ENCODE measurements at regions not wholly inside any gene's neighbourhood (a gene's known extent, or its start where the extent isn't known, plus 50 kb on each side); places are given as distances from the start of the nearest gene placed in this dataset.

DNA sequence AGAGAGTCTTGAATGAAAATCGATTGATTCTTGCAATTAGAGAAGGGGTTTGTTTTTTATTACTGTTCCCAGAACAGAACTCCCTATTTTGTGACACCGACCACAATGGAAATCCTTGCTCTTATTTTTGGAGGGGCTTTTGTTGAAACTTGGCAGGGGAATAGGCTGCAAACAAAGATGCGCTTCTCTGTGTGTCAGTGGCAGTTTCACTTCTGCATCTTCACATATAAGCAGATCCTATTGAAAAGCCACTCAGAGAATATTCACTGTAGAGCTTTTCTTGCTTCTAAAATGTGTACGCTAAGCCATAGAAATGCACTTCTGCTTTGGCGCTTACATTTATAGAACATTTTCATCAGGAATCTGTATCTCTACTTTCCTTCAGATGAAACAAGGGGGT, 1822.4 kb upstream of the SEL1L start:
- no peak overlapping the region for H3K9ac ChIP-seq (ENCODE audit: low read length)
- H3K4me3 ChIP-seq (ENCODE audit: low read length), result no peak overlapping the region
- no peaks in the 10 kb centered on the region for H3K4me1 ChIP-seq (ENCODE audit: control insufficient read depth, insufficient read depth, low read length)
- H3K27ac ChIP-seq (ENCODE audit: low read depth, low read length), result no peak overlapping the region
- H3K27me3 ChIP-seq (ENCODE audit: control insufficient read depth, insufficient read depth, low read length), result no peaks in the 10 kb centered on the region
- no peaks in the 10 kb centered on the region for H3K36me3 ChIP-seq (ENCODE audit: control insufficient read depth, insufficient read depth, low read length)

DNA sequence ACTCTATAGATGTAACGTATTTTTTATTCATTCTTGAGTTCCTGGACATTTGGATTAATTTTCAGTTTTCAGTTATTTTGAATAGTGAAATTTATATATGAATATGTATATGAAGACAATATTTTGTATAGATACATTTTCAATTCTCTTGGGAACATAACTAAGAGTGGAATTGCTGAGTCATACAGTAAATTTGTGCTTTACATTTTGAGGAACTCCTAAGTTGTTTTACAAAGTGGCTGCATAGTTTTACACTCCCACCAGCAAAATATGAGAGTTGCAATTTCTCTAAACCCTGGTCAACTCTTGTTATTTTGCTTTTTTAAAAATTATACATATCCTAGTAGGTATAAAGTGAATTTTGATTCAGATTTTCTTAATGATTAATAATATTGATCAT, 1838.6 kb upstream of the SEL1L start:
- H3K4me3 ChIP-seq (ENCODE audit: low read length), result no peak overlapping the region
- no peak overlapping the region for H3K9ac ChIP-seq (ENCODE audit: low read length)
- no peaks in the 10 kb centered on the region for H3K27me3 ChIP-seq (ENCODE audit: control insufficient read depth, insufficient read depth, low read length)
- H3K4me1 ChIP-seq (ENCODE audit: control insufficient read depth, insufficient read depth, low read length), result no peaks in the 10 kb centered on the region
- H3K27ac ChIP-seq (ENCODE audit: low read depth, low read length), result no peak overlapping the region
- H3K36me3 ChIP-seq (ENCODE audit: control insufficient read depth, insufficient read depth, low read length), result no peaks in the 10 kb centered on the region

DNA sequence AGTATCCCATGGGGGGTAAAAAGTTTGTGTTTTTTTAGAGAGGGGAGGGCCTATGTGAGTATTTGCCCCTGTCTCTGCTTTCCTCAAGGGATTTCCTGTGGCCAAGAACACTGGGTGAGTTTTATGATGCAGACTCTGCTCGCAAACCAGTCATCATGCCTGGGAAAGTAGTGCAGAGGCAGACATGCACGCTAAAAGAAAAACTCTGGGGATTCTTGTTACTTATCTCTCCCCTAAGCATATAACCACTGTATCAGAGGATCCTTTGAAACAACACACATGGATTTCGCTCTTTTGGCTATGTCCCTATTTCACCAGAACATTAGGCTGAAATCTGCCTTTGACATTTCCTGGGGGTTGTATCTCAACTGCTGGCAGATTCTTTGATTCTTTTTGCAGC, 1845.8 kb upstream of the SEL1L start:
- H3K4me3 ChIP-seq (ENCODE audit: low read length), result no peak overlapping the region
- no peak overlapping the region for H3K27ac ChIP-seq (ENCODE audit: low read depth, low read length)
- H3K4me1 ChIP-seq (ENCODE audit: control insufficient read depth, insufficient read depth, low read length), result peaks cover 2% of the 10 kb centered on the region
- no peaks in the 10 kb centered on the region for H3K36me3 ChIP-seq (ENCODE audit: control insufficient read depth, insufficient read depth, low read length)
- no peaks in the 10 kb centered on the region for H3K27me3 ChIP-seq (ENCODE audit: control insufficient read depth, insufficient read depth, low read length)
- no peak overlapping the region for H3K9ac ChIP-seq (ENCODE audit: low read length)

DNA sequence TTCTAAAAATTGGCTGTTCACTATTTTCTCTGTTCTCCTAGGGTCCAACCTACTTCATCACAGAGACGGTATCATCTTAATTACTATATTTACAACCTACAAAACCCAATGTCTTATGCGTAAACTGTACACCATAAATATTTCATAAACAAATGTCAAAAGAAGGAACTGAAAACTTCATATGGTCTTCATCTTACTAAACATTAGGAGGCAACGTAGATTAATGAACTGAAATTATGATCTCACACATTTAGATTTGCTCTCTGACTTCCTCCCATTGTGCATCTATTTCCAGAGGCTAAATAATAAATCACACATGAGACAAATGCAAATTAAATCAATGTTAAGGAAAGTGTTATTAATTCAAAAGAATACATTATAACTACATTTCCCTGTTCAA, 1850.6 kb upstream of the SEL1L start:
- H3K27me3 ChIP-seq (ENCODE audit: control insufficient read depth, insufficient read depth, low read length), result no peaks in the 10 kb centered on the region
- H3K27ac ChIP-seq (ENCODE audit: low read depth, low read length), result no peak overlapping the region
- no peak overlapping the region for H3K9ac ChIP-seq (ENCODE audit: low read length)
- H3K4me1 ChIP-seq (ENCODE audit: control insufficient read depth, insufficient read depth, low read length), result peaks cover under 1% of the 10 kb centered on the region
- no peaks in the 10 kb centered on the region for H3K36me3 ChIP-seq (ENCODE audit: control insufficient read depth, insufficient read depth, low read length)
- no peak overlapping the region for H3K4me3 ChIP-seq (ENCODE audit: low read length)

DNA sequence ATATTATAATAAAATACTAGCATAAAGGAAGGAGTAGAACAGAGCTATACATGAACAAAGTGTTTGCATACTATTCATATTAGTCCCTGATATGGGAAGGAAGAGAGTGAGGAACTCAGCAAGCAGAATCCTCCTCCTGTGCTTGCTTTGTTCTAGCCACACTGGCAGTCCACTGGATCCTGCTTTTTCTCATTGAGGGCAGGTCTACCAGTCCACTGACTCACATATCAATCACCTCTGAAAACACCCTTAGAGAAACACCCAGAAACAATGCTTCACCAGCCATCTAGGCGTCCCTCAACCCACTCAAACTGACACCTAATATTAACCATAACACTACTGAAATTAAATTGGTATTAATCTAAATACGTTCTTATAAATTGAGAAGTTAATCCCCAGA, 1861.7 kb upstream of the SEL1L start:
- Histone ChIP-seq H3K27ac (ENCODE audit: low read depth, low read length) (no peak overlapping the region), H3K4me3 (ENCODE audit: low read length) (no peak overlapping the region), H3K27me3 (ENCODE audit: control insufficient read depth, insufficient read depth, low read length) (no peaks in the 10 kb centered on the region), H3K36me3 (ENCODE audit: control insufficient read depth, insufficient read depth, low read length) (no peaks in the 10 kb centered on the region), H3K4me1 (ENCODE audit: control insufficient read depth, insufficient read depth, low read length) (no peaks in the 10 kb centered on the region), H3K9ac (ENCODE audit: low read length) (no peak overlapping the region)

DNA sequence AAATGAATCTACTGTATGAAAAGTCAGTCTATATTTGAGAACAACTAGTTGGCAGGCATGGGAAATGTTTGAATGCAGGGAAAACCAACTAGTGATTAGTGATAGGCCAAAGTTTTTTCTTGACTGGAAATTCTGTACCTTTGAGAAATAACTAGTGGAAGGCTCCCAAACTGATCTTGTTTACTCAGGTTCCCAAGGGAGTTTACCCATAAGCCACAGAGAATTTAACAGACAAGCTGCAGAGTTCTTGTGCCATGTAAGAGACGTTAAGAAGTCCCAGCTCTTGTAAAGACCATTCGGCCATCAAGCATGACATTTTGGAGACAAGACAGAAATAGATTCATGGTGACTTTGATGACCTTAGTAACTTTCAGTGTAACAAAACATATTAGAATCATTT, 1882.8 kb upstream of the SEL1L start:
- Histone ChIP-seq H3K27me3 (ENCODE audit: control insufficient read depth, insufficient read depth, low read length) (no peaks in the 10 kb centered on the region), H3K9ac (ENCODE audit: low read length) (no peak overlapping the region), H3K27ac (ENCODE audit: low read depth, low read length) (no peak overlapping the region), H3K36me3 (ENCODE audit: control insufficient read depth, insufficient read depth, low read length) (no peaks in the 10 kb centered on the region), H3K4me3 (ENCODE audit: low read length) (no peak overlapping the region), H3K4me1 (ENCODE audit: control insufficient read depth, insufficient read depth, low read length) (no peaks in the 10 kb centered on the region)

DNA sequence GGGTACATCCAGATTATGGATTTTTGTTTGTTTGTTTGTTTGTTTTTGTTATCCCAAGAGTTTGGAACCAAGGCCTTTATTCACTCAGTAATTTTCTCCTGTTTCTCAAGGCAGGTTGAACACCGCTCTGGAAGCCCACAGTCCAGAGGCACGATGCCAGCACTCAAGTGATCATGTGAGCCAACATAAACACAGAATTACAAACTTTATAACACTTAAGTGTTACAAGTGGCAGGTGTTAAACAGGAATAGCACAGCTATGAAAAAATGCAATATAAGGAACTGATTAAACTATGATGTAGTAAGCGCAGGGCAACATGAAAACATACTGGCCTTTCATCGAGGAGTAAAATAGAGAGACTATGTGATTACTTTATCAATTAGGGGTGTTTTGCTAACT, 1885.8 kb upstream of the SEL1L start:
- Histone ChIP-seq H3K27me3 (ENCODE audit: control insufficient read depth, insufficient read depth, low read length) (no peaks in the 10 kb centered on the region), H3K9ac (ENCODE audit: low read length) (no peak overlapping the region), H3K36me3 (ENCODE audit: control insufficient read depth, insufficient read depth, low read length) (no peaks in the 10 kb centered on the region), H3K4me3 (ENCODE audit: low read length) (no peak overlapping the region), H3K27ac (ENCODE audit: low read depth, low read length) (no peak overlapping the region), H3K4me1 (ENCODE audit: control insufficient read depth, insufficient read depth, low read length) (no peaks in the 10 kb centered on the region)

DNA sequence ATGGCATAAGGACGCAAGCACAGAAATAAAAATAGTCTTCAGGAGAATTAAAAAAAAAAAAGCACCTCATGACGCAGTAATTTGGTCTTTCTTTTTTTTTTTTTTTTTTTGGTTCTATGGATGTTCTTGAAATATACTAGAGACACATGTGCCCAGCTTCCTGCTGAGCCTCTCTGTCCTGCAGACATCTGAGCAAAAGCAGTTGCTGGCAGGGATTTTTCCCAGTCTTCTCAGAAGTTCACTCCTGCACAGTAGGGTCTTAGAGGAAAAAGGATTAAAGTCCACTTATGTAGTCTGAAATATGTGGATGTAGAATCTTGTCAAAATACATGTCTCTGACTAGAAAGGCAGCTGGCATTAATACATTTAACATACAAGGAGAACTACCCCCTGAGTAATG, 1888.1 kb upstream of the SEL1L start:
- Histone ChIP-seq H3K9ac (ENCODE audit: low read length) (no peak overlapping the region), H3K27ac (ENCODE audit: low read depth, low read length) (no peak overlapping the region), H3K4me1 (ENCODE audit: control insufficient read depth, insufficient read depth, low read length) (no peaks in the 10 kb centered on the region), H3K36me3 (ENCODE audit: control insufficient read depth, insufficient read depth, low read length) (no peaks in the 10 kb centered on the region), H3K4me3 (ENCODE audit: low read length) (no peak overlapping the region), H3K27me3 (ENCODE audit: control insufficient read depth, insufficient read depth, low read length) (no peaks in the 10 kb centered on the region)

DNA sequence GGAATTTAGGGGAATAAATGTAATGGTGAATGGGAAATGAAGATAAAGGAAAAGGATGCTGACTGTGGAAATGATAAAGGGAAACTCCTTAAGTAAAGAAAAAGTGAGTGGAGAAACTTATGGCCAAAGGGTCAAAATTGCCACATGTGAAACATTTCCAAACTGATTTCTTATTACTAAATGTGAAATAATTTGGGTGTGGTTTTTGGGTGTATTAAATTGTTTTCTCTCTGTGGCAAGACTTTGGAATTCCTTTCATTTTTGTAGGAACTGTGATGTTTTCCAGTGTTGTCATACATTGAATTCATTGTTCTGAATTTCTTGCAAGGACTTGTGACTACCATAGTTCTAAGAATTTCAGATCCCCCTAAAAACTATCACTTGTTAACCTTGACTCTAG, 1891.5 kb upstream of the SEL1L start:
- Histone ChIP-seq H3K27ac (ENCODE audit: low read depth, low read length) (no peak overlapping the region), H3K4me3 (ENCODE audit: low read length) (no peak overlapping the region), H3K36me3 (ENCODE audit: control insufficient read depth, insufficient read depth, low read length) (no peaks in the 10 kb centered on the region), H3K27me3 (ENCODE audit: control insufficient read depth, insufficient read depth, low read length) (no peaks in the 10 kb centered on the region), H3K9ac (ENCODE audit: low read length) (no peak overlapping the region), H3K4me1 (ENCODE audit: control insufficient read depth, insufficient read depth, low read length) (no peaks in the 10 kb centered on the region)

DNA sequence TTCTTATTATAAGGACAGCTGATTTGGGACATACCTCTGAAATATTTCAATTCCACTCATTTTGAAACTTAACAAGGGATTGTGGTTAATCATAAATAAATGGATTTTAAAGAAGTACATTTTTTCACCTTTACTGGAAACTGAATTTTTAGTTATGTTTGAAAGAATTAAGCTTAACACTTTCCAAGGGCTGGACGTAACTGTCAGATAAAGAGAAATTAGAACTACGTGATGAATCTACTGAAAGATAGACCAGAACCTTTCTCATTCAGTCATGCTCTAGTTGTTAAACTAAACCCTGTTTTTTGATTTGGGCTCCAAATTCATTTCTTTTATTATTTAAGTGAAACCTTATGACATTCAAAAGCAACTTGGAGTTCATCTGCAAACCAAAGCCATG, 1892.1 kb upstream of the SEL1L start:
- Histone ChIP-seq H3K9ac (ENCODE audit: low read length) (no peak overlapping the region), H3K4me3 (ENCODE audit: low read length) (no peak overlapping the region), H3K4me1 (ENCODE audit: control insufficient read depth, insufficient read depth, low read length) (no peaks in the 10 kb centered on the region), H3K27ac (ENCODE audit: low read depth, low read length) (no peak overlapping the region), H3K27me3 (ENCODE audit: control insufficient read depth, insufficient read depth, low read length) (no peaks in the 10 kb centered on the region), H3K36me3 (ENCODE audit: control insufficient read depth, insufficient read depth, low read length) (no peaks in the 10 kb centered on the region)

DNA sequence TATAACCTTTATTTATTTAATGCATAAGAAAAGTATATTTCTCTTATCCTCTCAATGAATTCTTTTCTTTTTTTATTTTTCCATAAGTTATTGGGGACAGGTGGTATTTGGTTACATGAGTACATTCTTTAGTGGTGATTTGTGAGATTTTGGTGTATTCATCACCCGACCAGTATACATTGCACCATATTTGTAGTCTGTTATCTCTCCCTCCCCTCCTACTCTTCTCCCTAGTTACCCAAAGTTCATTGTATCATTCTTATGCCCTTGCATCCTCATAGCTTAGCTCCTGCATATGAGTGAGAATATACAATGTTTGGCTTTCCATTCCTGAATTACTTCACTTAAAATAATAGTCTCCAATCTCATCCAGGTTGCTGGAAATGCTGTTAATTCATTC, 1900.0 kb upstream of the SEL1L start:
- no peaks in the 10 kb centered on the region for H3K27me3 ChIP-seq (ENCODE audit: control insufficient read depth, insufficient read depth, low read length)
- H3K36me3 ChIP-seq (ENCODE audit: control insufficient read depth, insufficient read depth, low read length), result no peaks in the 10 kb centered on the region
- H3K4me1 ChIP-seq (ENCODE audit: control insufficient read depth, insufficient read depth, low read length), result no peaks in the 10 kb centered on the region
- no peak overlapping the region for H3K27ac ChIP-seq (ENCODE audit: low read depth, low read length)
- no peak overlapping the region for H3K4me3 ChIP-seq (ENCODE audit: low read length)
- no peak overlapping the region for H3K9ac ChIP-seq (ENCODE audit: low read length)

DNA sequence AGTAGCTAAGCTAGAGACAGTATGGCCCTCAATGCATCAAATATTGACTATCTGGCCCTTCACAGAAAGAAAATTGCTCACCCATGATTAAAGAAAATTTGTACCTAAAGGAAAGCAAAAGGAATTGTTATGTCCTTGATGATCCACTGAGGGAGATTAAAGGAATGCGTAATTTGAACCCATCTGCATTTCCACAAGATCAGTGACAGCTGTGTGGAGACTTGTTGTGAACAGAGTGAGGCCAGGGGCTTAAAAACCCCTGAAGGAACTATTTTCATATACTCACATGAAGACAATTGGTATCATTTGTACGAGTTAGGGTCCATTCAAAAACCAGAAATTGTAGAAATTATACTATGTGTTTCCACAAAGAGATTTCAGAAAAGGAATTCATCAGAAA, 1908.1 kb upstream of the SEL1L start:
- Histone ChIP-seq H3K9ac (ENCODE audit: low read length) (no peak overlapping the region), H3K4me1 (ENCODE audit: control insufficient read depth, insufficient read depth, low read length) (no peaks in the 10 kb centered on the region), H3K4me3 (ENCODE audit: low read length) (no peak overlapping the region), H3K36me3 (ENCODE audit: control insufficient read depth, insufficient read depth, low read length) (no peaks in the 10 kb centered on the region), H3K27ac (ENCODE audit: low read depth, low read length) (no peak overlapping the region), H3K27me3 (ENCODE audit: control insufficient read depth, insufficient read depth, low read length) (no peaks in the 10 kb centered on the region)

DNA sequence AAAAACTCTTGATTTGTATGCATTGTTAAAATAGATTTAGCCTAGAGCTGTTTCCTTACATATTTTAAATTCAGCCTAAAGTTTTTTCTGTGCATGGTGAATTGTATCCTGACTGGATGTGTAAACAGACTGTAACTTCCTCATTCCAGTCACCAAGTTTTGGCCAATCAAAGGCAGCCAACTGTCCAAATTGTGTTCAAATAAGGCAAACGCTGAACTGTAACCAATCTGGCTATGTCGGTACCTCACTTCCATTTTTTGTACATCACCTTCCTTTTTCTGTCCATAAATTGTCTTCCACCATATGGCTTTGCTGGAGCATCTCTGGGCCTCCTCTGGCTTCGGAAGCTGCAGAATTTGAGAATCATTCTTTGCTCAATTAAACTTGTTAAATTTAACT, 1921.9 kb upstream of the SEL1L start:
- no peaks in the 10 kb centered on the region for H3K36me3 ChIP-seq (ENCODE audit: control insufficient read depth, insufficient read depth, low read length)

DNA sequence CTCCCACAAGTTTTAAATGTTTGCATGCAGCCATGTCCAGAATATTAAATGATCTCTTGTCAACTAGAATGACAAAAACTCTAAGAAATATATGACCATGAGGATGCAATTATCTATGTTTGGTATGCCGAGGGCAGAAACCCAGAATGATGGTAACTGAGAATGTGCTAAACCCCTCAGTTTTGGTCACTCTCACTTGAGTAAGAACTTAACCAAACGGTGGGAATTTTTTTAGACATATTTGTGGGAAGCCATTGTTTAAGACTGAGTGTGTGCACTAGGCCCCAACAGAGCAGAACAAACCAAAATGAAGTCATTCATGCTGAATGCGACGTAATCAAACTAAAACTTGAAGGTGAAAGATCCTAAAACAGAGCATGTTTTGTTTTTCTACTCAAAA, 1927.9 kb upstream of the SEL1L start:
- H3K9ac ChIP-seq (ENCODE audit: low read length), result no peak overlapping the region
- no peaks in the 10 kb centered on the region for H3K27me3 ChIP-seq (ENCODE audit: control insufficient read depth, insufficient read depth, low read length)
- H3K27ac ChIP-seq (ENCODE audit: low read depth, low read length), result no peak overlapping the region
- H3K4me3 ChIP-seq (ENCODE audit: low read length), result no peak overlapping the region
- H3K36me3 ChIP-seq (ENCODE audit: control insufficient read depth, insufficient read depth, low read length), result no peaks in the 10 kb centered on the region
- no peaks in the 10 kb centered on the region for H3K4me1 ChIP-seq (ENCODE audit: control insufficient read depth, insufficient read depth, low read length)

More for the DNA sequence above, 1921.9 kb upstream of the SEL1L start:
- Histone ChIP-seq H3K27me3 (ENCODE audit: control insufficient read depth, insufficient read depth, low read length) (no peaks in the 10 kb centered on the region), H3K4me3 (ENCODE audit: low read length) (no peak overlapping the region), H3K9ac (ENCODE audit: low read length) (no peak overlapping the region), H3K27ac (ENCODE audit: low read depth, low read length) (no peak overlapping the region), H3K4me1 (ENCODE audit: control insufficient read depth, insufficient read depth, low read length) (no peaks in the 10 kb centered on the region)

Data from rectal smooth muscle tissue (tissue), 1 donor.